ENCODE measurements at regions not wholly inside any gene's neighbourhood (a gene's known extent, or its start where the extent isn't known, plus 50 kb on each side); places are given as distances from the start of the nearest gene placed in this dataset.

DNA sequence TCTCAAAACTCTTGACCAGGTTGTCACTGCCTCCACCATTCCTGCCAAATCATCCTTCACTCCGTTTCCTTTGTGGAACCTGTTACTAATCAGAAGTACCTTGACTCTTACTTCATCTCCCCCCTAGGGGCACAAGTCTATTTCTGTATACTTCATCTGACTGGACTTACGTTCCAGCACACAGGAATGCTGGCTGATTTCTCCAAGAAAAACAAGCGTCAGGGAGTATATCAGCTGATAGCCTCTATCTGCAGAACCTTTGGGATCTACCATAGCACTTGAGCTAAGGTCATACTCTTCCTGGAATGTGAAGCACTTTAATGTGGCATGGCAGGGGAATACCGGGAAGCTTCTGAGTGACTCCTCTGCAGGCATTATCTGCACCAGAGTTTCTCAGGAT lies 178.1 kb upstream of the MOCS1 start:
- H3K27me3 ChIP-seq (ENCODE audit: control insufficient read depth in 2 of 2, insufficient read depth in 1 of 2, low read length in 1 of 2): no peaks in the 10 kb centered on the region
- WGBS: 82% methylated on average over 4 of the region's 4 CpGs
- no peak overlapping the region for H3K27ac ChIP-seq (ENCODE audit: low read depth in 1 of 2, low read length in 1 of 2)
- H3K4me1 ChIP-seq (ENCODE audit: control insufficient read depth in 2 of 2, insufficient read depth in 2 of 2, low read length in 2 of 2): no peaks in the 10 kb centered on the region
- peaks cover 0 to 2% of the 10 kb centered on the region in 2 donors for H3K9me3 ChIP-seq (ENCODE audit: control insufficient read depth in 2 of 2, insufficient read depth in 1 of 2, low read length in 1 of 2)
- DNase-seq (ENCODE audit: low read depth in 6 of 9, low spot score in 9 of 9): no peak
- no peak overlapping the region for H3K4me3 ChIP-seq (ENCODE audit: low read length in 2 of 2)
- H3K36me3 ChIP-seq (ENCODE audit: control insufficient read depth in 2 of 2, insufficient read depth in 2 of 2, low read length in 1 of 2): no peaks in the 10 kb centered on the region

DNA sequence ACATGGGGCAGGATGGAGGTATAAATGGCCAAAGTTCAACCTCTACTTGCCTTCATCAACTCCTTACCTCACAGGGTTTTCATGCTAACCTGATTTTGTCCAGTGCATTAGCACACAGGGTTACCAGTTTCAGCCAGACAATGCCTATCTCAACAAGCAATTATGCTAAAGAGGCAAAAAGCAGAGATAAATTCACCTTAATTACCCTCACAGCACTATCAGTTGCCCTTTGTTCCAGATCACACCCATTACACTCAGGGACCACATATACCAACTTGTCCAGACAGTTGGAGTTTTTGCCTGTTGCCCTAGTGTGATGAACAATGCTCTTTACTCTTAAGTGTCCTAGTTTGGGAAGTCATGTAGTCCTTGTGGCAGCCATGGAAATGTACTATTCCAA lies 174.5 kb upstream of the MOCS1 start:
- Histone ChIP-seq H3K4me3 (ENCODE audit: low read length in 2 of 2) (no peak overlapping the region), H3K27ac (ENCODE audit: low read depth in 1 of 2, low read length in 1 of 2) (no peak overlapping the region), H3K9me3 (ENCODE audit: control insufficient read depth in 2 of 2, insufficient read depth in 1 of 2, low read length in 1 of 2) (peaks cover 0 to 2% of the 10 kb centered on the region in 2 donors), H3K36me3 (ENCODE audit: control insufficient read depth in 2 of 2, insufficient read depth in 2 of 2, low read length in 1 of 2) (no peaks in the 10 kb centered on the region), H3K27me3 (ENCODE audit: control insufficient read depth in 2 of 2, insufficient read depth in 1 of 2, low read length in 1 of 2) (no peaks in the 10 kb centered on the region), H3K4me1 (ENCODE audit: control insufficient read depth in 2 of 2, insufficient read depth in 2 of 2, low read length in 2 of 2) (no peaks in the 10 kb centered on the region)
- no peak for DNase-seq (ENCODE audit: low read depth in 6 of 9, low spot score in 9 of 9)

DNA sequence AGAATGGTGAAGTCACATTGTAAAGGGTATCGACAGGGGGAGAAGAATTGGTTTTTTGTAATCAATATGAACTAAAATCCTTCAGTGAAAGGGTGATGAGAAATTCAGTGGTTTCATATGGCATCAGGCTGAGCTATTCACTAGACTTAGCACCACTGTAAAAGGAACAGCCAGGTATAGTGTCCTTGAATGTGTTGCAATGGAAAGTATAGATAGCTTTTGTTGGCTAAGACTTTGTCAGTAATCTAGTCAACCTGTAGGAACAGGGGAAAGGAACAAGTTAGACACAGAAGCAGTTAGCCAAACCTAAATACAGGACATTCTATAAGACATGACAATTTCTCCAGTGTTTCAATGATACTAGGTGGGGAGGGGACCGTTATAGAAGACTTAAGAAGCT lies 172.6 kb upstream of the MOCS1 start:
- H3K36me3 ChIP-seq (ENCODE audit: control insufficient read depth in 2 of 2, insufficient read depth in 2 of 2, low read length in 1 of 2): no peaks in the 10 kb centered on the region
- no peaks in the 10 kb centered on the region for H3K4me1 ChIP-seq (ENCODE audit: control insufficient read depth in 2 of 2, insufficient read depth in 2 of 2, low read length in 2 of 2)
- H3K4me3 ChIP-seq (ENCODE audit: low read length in 2 of 2): no peak overlapping the region
- peaks cover 0 to 2% of the 10 kb centered on the region in 2 donors for H3K9me3 ChIP-seq (ENCODE audit: control insufficient read depth in 2 of 2, insufficient read depth in 1 of 2, low read length in 1 of 2)
- no peak for DNase-seq (ENCODE audit: low read depth in 6 of 9, low spot score in 9 of 9)
- 90% methylated on average over 2 of the region's 2 CpGs for WGBS
- no peak overlapping the region for H3K27ac ChIP-seq (ENCODE audit: low read depth in 1 of 2, low read length in 1 of 2)
- H3K27me3 ChIP-seq (ENCODE audit: control insufficient read depth in 2 of 2, insufficient read depth in 1 of 2, low read length in 1 of 2): no peaks in the 10 kb centered on the region

DNA sequence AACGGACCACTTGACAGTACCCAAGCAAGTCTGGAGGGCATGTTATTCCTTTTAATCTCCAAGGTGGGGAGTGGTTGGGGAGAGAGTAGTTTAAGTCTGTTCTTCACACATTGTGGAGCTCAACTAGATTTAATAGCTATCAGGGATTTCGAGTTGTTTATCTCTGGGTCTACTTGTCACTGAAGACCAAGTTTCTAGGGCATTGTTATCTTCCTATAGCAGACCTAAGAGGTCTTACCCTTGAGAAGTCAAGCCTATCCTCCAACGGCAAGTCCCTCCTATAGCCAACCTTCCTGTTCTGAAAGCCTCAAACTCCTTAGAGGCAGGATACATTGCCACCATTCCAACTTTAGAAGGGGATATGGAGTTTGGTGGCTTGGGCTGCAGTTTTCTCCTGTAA lies 164.5 kb upstream of the MOCS1 start:
- WGBS: 79% methylated on average over 3 of the region's 3 CpGs
- no peak for DNase-seq (ENCODE audit: low read depth in 6 of 9, low spot score in 9 of 9)
- Histone ChIP-seq H3K27ac (ENCODE audit: low read depth in 1 of 2, low read length in 1 of 2) (no peak overlapping the region), H3K36me3 (ENCODE audit: control insufficient read depth in 2 of 2, insufficient read depth in 2 of 2, low read length in 1 of 2) (no peaks in the 10 kb centered on the region), H3K4me3 (ENCODE audit: low read length in 2 of 2) (no peak overlapping the region), H3K4me1 (ENCODE audit: control insufficient read depth in 2 of 2, insufficient read depth in 2 of 2, low read length in 2 of 2) (no peaks in the 10 kb centered on the region), H3K9me3 (ENCODE audit: control insufficient read depth in 2 of 2, insufficient read depth in 1 of 2, low read length in 1 of 2) (no peaks in the 10 kb centered on the region), H3K27me3 (ENCODE audit: control insufficient read depth in 2 of 2, insufficient read depth in 1 of 2, low read length in 1 of 2) (no peaks in the 10 kb centered on the region)

DNA sequence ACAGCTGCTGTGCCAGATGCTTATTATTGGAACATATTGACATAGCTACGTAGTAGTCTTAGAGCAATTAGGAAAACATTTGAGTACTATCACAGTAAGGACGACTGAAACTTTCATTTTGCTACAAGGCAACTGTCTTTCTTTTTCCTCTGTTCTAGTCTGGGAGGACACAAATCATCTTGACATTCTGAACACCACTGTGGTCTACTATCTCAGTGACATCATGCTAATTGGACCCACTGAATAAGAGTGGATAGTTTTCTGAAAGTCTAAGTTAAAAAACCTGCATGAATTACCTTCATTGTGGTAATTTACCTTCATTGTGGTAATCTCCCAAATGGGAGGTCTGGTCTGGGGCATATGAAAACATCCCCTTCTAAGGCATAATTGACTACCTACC lies 163.3 kb upstream of the MOCS1 start:
- Histone ChIP-seq H3K27ac (ENCODE audit: low read depth in 1 of 2, low read length in 1 of 2) (no peak overlapping the region), H3K4me1 (ENCODE audit: control insufficient read depth in 2 of 2, insufficient read depth in 2 of 2, low read length in 2 of 2) (no peaks in the 10 kb centered on the region), H3K9me3 (ENCODE audit: control insufficient read depth in 2 of 2, insufficient read depth in 1 of 2, low read length in 1 of 2) (no peaks in the 10 kb centered on the region), H3K4me3 (ENCODE audit: low read length in 2 of 2) (no peak overlapping the region), H3K36me3 (ENCODE audit: control insufficient read depth in 2 of 2, insufficient read depth in 2 of 2, low read length in 1 of 2) (no peaks in the 10 kb centered on the region), H3K27me3 (ENCODE audit: control insufficient read depth in 2 of 2, insufficient read depth in 1 of 2, low read length in 1 of 2) (no peaks in the 10 kb centered on the region)
- WGBS: 70% methylated on average over 2 of the region's 2 CpGs
- DNase-seq (ENCODE audit: low read depth in 6 of 9, low spot score in 9 of 9): no peak

DNA sequence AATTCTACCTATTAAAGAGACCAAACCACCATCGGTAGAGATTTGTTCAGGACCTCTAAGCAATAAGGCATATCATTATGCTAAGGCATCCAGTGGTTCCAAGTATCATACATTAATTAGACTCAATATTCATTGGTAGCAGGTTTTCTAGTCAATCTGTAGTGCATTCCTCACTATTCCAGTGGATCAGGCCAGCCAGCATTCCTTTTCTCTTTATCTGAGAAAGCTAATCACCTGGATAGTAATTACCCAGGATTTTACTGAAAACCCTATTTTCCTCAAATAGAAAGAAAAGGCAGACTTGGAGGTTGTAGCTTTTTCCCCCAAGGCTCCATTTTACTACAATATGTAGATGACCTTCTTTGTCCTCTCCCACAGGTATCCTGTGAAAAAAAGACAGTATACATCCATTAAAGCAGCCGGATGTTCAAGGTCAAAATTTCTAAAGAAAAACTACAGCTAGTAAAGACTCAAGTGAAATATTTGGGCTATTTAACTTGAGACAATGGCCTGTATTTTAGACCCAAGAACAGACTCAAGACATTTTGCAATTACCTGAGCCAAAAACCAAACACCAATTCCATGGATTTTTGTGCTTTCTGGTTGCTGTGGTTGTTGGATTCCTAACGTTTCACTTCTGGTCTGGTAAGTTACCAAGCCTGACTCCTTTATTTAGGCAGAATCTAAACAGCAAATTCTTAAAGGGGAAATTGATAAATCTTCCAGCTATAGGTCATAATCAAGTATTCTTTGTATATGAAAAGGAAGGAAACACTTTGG lies 149.1 kb upstream of the MOCS1 start:
- Histone ChIP-seq H3K9me3 (ENCODE audit: control insufficient read depth in 2 of 2, insufficient read depth in 1 of 2, low read length in 1 of 2) (no peaks in the 10 kb centered on the region), H3K4me1 (ENCODE audit: control insufficient read depth in 2 of 2, insufficient read depth in 2 of 2, low read length in 2 of 2) (no peaks in the 10 kb centered on the region), H3K36me3 (ENCODE audit: control insufficient read depth in 2 of 2, insufficient read depth in 2 of 2, low read length in 1 of 2) (no peaks in the 10 kb centered on the region), H3K27me3 (ENCODE audit: control insufficient read depth in 2 of 2, insufficient read depth in 1 of 2, low read length in 1 of 2) (no peaks in the 10 kb centered on the region), H3K27ac (ENCODE audit: low read depth in 1 of 2, low read length in 1 of 2) (no peak overlapping the region), H3K4me3 (ENCODE audit: low read length in 2 of 2) (no peak overlapping the region)
- DNase-seq (ENCODE audit: low read depth in 6 of 9, low spot score in 9 of 9): no peak
- 81% methylated on average over 3 of the region's 3 CpGs for WGBS

DNA sequence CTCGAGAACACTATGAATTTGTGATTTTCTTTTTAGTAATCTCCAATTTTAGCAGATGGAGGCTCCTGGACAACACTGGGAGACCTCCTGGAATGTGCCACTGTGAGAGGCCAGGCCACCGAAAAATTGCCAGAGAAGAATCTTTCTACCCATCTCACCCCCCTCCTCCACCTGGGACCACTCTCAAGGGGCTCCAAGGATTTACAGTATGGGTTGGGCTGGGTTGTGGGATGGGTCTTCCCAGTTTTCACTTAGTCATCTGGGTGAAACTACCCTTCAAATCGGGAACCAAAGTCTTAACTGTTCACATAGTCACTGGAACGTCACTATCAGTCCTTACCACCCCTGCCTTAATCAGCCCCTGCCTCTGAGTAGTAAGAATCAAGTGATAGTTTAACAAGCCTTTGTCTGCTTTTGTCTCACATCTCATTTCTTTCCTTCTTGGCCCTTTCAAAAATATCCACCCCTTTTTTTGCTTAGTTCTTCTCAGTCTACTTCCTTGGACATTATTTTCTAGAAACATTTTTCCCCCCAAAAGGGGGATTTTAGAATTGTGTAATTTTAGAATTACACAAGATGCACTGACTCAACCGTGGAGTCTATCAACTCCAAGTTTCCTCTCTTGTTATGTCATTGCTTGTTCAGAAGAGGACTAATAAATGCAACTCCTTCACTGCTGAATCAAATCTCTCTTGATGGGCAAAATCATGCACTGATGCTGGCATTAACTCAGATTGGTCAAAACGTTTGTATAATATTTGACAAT lies 148.2 kb upstream of the MOCS1 start:
- Histone ChIP-seq H3K4me1 (ENCODE audit: control insufficient read depth in 2 of 2, insufficient read depth in 2 of 2, low read length in 2 of 2) (no peaks in the 10 kb centered on the region), H3K9me3 (ENCODE audit: control insufficient read depth in 2 of 2, insufficient read depth in 1 of 2, low read length in 1 of 2) (no peaks in the 10 kb centered on the region), H3K4me3 (ENCODE audit: low read length in 2 of 2) (no peak overlapping the region), H3K27me3 (ENCODE audit: control insufficient read depth in 2 of 2, insufficient read depth in 1 of 2, low read length in 1 of 2) (no peaks in the 10 kb centered on the region), H3K27ac (ENCODE audit: low read depth in 1 of 2, low read length in 1 of 2) (no peak overlapping the region), H3K36me3 (ENCODE audit: control insufficient read depth in 2 of 2, insufficient read depth in 2 of 2, low read length in 1 of 2) (no peaks in the 10 kb centered on the region)
- no peak for DNase-seq (ENCODE audit: low read depth in 6 of 9, low spot score in 9 of 9)
- WGBS: 81% methylated on average over 6 of the region's 6 CpGs

DNA sequence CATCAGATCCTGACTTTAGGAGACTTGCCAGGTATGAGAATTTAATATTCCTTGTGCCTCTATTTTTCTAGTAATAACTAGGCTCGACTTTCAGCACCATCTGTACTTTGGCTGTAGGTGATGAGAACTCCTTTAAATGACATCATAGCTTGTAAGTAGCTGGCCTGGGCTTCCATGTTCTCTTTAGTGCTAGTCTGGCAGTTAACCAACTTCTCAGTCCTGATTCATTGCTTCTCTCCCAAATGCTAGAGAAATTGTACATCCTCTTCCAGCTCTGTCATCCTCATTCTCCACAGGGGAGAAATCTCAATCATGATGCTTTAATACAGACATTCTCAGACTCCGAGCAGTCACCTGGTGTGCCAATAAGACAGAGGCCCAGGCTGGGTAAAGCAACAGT lies 143.5 kb upstream of the MOCS1 start:
- H3K27me3 ChIP-seq (ENCODE audit: control insufficient read depth in 2 of 2, insufficient read depth in 1 of 2, low read length in 1 of 2): no peaks in the 10 kb centered on the region
- DNase-seq (ENCODE audit: low read depth in 6 of 9, low spot score in 9 of 9): no peak
- no peak overlapping the region for H3K4me3 ChIP-seq (ENCODE audit: low read length in 2 of 2)
- no peaks in the 10 kb centered on the region for H3K4me1 ChIP-seq (ENCODE audit: control insufficient read depth in 2 of 2, insufficient read depth in 2 of 2, low read length in 2 of 2)
- H3K36me3 ChIP-seq (ENCODE audit: control insufficient read depth in 2 of 2, insufficient read depth in 2 of 2, low read length in 1 of 2): no peaks in the 10 kb centered on the region
- WGBS: 86% methylated on average over 2 of the region's 2 CpGs
- no peaks in the 10 kb centered on the region for H3K9me3 ChIP-seq (ENCODE audit: control insufficient read depth in 2 of 2, insufficient read depth in 1 of 2, low read length in 1 of 2)
- no peak overlapping the region for H3K27ac ChIP-seq (ENCODE audit: low read depth in 1 of 2, low read length in 1 of 2)

DNA sequence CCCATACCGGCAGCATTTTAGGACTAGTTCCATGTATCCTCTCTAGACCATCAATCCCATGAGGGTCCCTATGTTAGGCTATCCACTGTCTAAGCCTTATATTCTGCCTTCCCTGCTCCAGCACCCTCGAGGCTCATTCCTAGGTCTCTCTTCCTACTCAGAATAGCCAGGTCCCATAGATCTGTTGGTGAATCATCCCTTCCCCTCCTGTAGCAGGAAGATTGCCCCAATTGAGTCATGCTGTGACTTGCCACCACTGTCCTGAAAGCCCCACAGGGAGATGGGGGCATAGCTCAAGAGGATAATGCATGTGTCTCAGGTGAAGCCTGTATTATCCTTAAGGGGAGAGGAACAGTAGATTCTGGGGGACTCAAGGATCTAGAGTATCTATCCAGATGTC lies 143.1 kb upstream of the MOCS1 start:
- WGBS: 81% methylated on average over 2 of the region's 2 CpGs
- H3K36me3 ChIP-seq (ENCODE audit: control insufficient read depth in 2 of 2, insufficient read depth in 2 of 2, low read length in 1 of 2): no peaks in the 10 kb centered on the region
- no peaks in the 10 kb centered on the region for H3K4me1 ChIP-seq (ENCODE audit: control insufficient read depth in 2 of 2, insufficient read depth in 2 of 2, low read length in 2 of 2)
- no peak overlapping the region for H3K27ac ChIP-seq (ENCODE audit: low read depth in 1 of 2, low read length in 1 of 2)
- H3K4me3 ChIP-seq (ENCODE audit: low read length in 2 of 2): no peak overlapping the region
- no peaks in the 10 kb centered on the region for H3K27me3 ChIP-seq (ENCODE audit: control insufficient read depth in 2 of 2, insufficient read depth in 1 of 2, low read length in 1 of 2)
- no peaks in the 10 kb centered on the region for H3K9me3 ChIP-seq (ENCODE audit: control insufficient read depth in 2 of 2, insufficient read depth in 1 of 2, low read length in 1 of 2)
- no peak for DNase-seq (ENCODE audit: low read depth in 6 of 9, low spot score in 9 of 9)
